Osteocyte (in vitro differentiated cells): ENCODE measurements at regions not wholly inside any gene's neighbourhood (a gene's known extent, or its start where the extent isn't known, plus 50 kb on each side); places are given as distances from the start of the nearest gene placed in this dataset.

Source experiments
- DNase-seq: peaks from one replicate; pipeline ENCODE4 v3.0.0; 2021; ENCODE audit warnings: mixed read lengths; ENCODE audit not compliant: unreplicated experiment; ENCODE audit errors: extremely low spot score
- H3K27ac Mint-ChIP-seq: one replicate; pipeline ENCODE4 v1.8.0; 2021; ENCODE audit warnings: mild to moderate bottlenecking, mixed read lengths; ENCODE audit not compliant: unreplicated experiment
- H3K27me3 Mint-ChIP-seq: one replicate; pipeline ENCODE4 v1.8.0; 2021; ENCODE audit warnings: mixed read lengths; ENCODE audit not compliant: unreplicated experiment
- H3K36me3 Mint-ChIP-seq: one replicate; pipeline ENCODE4 v1.8.0; 2021; ENCODE audit warnings: mixed read lengths; ENCODE audit not compliant: unreplicated experiment
- H3K4me1 Mint-ChIP-seq: one replicate; pipeline ENCODE4 v1.8.0; 2021; ENCODE audit warnings: mixed read lengths; ENCODE audit not compliant: unreplicated experiment
- H3K4me3 Mint-ChIP-seq: one replicate; pipeline ENCODE4 v1.8.0; 2021; ENCODE audit warnings: mild to moderate bottlenecking, moderate library complexity, mixed read lengths; ENCODE audit not compliant: unreplicated experiment
- H3K9me3 Mint-ChIP-seq: one replicate; pipeline ENCODE4 v1.8.0; 2021; ENCODE audit warnings: mixed read lengths; ENCODE audit not compliant: unreplicated experiment
- CTCF ChIP-seq: fragments of 200-600 bp; sonication (generic); IDR thresholded peaks from 2 replicates; pipeline ENCODE4 v1.5.0; 2021; ENCODE audit warnings: antibody characterized with exemption, mild to moderate bottlenecking, moderate library complexity

- TF ChIP-seq CTCF = no peak
- Mint-ChIP-seq H3K9me3 (peaks cover 8% of the 10 kb centered on the region), H3K27ac (peak overlapping the region; percentile 87), H3K27me3 (no peaks in the 10 kb centered on the region), H3K4me3 (peak overlapping the region; percentile 12), H3K36me3 (peaks cover 3% of the 10 kb centered on the region), H3K4me1 (peaks cover 57% of the 10 kb centered on the region)
- DNase-seq = peak; percentile 87
Observed at GRCh38 chr2:203804070-203804469, 63.5 kb upstream of the CTLA4 start.

- peaks cover 59% of the 10 kb centered on the region for H3K4me1 Mint-ChIP-seq
- no peak for DNase-seq
- H3K4me3 Mint-ChIP-seq = no peak overlapping the region
- peaks cover 8% of the 10 kb centered on the region for H3K9me3 Mint-ChIP-seq
- peak overlapping the region; percentile 87 for H3K27ac Mint-ChIP-seq
- H3K27me3 Mint-ChIP-seq = no peaks in the 10 kb centered on the region
- TF ChIP-seq CTCF = no peak
- H3K36me3 Mint-ChIP-seq = peaks cover 3% of the 10 kb centered on the region
Observed at GRCh38 chr2:203804764-203805485, 62.6 kb upstream of the CTLA4 start.

- Mint-ChIP-seq H3K27me3 (no peaks in the 10 kb centered on the region), H3K4me1 (peaks cover 59% of the 10 kb centered on the region), H3K4me3 (no peak overlapping the region), H3K9me3 (peaks cover 8% of the 10 kb centered on the region), H3K36me3 (peaks cover 3% of the 10 kb centered on the region), H3K27ac (no peak overlapping the region)
- no peak for DNase-seq
- no peak for TF ChIP-seq CTCF
Observed at GRCh38 chr2:203805486-203805838, 62.1 kb upstream of the CTLA4 start.

- peaks cover 3% of the 10 kb centered on the region for H3K36me3 Mint-ChIP-seq
- DNase-seq = no peak
- no peaks in the 10 kb centered on the region for H3K27me3 Mint-ChIP-seq
- no peaks in the 10 kb centered on the region for H3K9me3 Mint-ChIP-seq
- TF ChIP-seq CTCF = no peak
- H3K4me3 Mint-ChIP-seq = no peak overlapping the region
- H3K27ac Mint-ChIP-seq = peak overlapping the region; percentile 32
- peaks cover 67% of the 10 kb centered on the region for H3K4me1 Mint-ChIP-seq
Observed at GRCh38 chr2:203806761-203807160, 60.8 kb upstream of the CTLA4 start.

DNA sequence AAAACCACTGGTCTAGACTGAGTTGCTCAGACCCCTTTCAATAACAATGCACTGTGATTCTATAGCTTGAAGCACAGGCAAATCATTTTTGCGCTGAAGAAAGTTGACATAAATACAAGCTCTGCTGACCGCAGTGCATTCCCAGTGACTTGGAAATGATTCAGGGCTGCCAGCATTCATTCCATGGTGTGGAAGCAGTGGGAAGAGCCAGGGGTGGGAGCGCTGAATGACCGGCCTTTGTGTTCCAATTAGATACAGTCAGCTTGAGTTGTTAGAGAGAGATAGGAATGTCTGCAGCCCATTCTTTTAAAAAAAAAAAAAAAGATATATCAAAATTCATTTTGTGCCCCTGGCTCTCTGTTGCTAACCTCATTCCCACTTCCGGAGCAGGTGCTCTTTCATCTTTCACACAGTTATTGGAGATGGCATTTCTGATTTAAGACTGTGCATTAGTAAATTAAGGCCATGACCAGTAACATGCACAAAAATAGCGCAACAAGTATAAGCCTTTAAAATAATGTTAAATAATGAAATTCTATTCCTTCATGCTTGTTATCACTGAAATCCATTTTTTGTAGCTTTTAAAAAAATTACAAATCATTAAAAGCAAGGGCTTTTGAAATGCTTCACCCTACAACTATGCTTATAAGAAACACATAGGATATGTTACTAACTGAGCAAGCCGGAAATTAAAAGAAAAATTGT, 59.4 kb upstream of the CTLA4 start:
- no peaks in the 10 kb centered on the region for H3K27me3 Mint-ChIP-seq
- peak; percentile 84 for DNase-seq
- peaks cover 3% of the 10 kb centered on the region for H3K36me3 Mint-ChIP-seq
- no peak overlapping the region for H3K4me3 Mint-ChIP-seq
- TF ChIP-seq CTCF = no peak
- H3K4me1 Mint-ChIP-seq = peaks cover 61% of the 10 kb centered on the region
- H3K27ac Mint-ChIP-seq = peak overlapping the region; percentile 83
- no peaks in the 10 kb centered on the region for H3K9me3 Mint-ChIP-seq
